Fibroblast of villous mesenchyme (primary cell): ENCODE measurements at regions not wholly inside any gene's neighbourhood (a gene's known extent, or its start where the extent isn't known, plus 50 kb on each side); places are given as distances from the start of the nearest gene placed in this dataset.

ENCODE experiments used
- DNase-seq: peaks from one replicate; pipeline ENCODE4 v3.0.0-alpha.2; 2010; ENCODE audit warnings: low read depth
- H3K4me3 ChIP-seq: 2 replicates; pipeline ENCODE4 v1.5.1; 2011; ENCODE audit warnings: low read depth, mild to moderate bottlenecking, low read length
- TF ChIP-seq, protein P1 (sequence below): IDR thresholded peaks from 2 replicates; pipeline ENCODE4 v1.5.1; 2012; ENCODE audit warnings: low read depth, mild to moderate bottlenecking, low read length; ENCODE audit not compliant: insufficient read depth

DNA sequence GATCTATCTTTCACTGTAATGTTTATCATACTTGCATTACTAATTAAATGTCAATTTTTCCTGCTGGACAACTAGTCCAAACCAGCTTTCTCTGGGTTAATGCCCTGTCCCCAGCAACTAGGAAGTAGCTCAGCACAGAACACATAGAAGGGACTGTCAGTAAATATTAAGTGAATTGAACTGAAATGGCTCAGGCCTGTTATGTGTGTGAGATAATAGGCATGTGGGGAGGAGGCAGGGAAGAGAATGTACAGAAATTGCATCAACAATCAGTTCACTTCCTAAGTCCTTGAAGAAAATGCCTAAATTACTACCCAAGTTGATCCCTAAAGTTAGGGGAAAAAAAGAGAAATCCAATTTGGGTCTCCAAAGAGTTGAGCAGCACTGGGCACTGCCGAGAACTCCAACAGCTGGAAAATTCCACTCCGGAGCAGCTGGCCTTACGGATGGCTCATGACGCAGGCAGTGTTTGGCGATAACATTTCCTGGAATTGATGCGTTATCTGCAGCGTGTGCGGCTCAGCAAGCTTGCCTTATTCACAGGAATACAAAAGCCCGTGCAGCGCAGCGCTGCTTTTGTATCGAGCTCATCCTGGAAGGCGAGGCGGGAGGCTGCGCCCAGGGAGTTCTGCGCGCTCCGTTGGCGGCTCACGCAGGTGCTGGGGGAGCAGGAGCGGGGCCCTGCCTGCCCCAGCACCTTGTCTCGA, 297.3 kb upstream of the LCORL start:
- DNase-seq = peak; percentile 36
- TF ChIP-seq, protein P1, sequence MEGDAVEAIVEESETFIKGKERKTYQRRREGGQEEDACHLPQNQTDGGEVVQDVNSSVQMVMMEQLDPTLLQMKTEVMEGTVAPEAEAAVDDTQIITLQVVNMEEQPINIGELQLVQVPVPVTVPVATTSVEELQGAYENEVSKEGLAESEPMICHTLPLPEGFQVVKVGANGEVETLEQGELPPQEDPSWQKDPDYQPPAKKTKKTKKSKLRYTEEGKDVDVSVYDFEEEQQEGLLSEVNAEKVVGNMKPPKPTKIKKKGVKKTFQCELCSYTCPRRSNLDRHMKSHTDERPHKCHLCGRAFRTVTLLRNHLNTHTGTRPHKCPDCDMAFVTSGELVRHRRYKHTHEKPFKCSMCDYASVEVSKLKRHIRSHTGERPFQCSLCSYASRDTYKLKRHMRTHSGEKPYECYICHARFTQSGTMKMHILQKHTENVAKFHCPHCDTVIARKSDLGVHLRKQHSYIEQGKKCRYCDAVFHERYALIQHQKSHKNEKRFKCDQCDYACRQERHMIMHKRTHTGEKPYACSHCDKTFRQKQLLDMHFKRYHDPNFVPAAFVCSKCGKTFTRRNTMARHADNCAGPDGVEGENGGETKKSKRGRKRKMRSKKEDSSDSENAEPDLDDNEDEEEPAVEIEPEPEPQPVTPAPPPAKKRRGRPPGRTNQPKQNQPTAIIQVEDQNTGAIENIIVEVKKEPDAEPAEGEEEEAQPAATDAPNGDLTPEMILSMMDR = no peak
- no peak overlapping the region for H3K4me3 ChIP-seq

GRCh38 chr4:18314731-18315130, 293.2 kb upstream of the LCORL start:
- H3K4me3 ChIP-seq = no peak overlapping the region
- TF ChIP-seq, protein P1 = no peak
- no peak for DNase-seq

DNA sequence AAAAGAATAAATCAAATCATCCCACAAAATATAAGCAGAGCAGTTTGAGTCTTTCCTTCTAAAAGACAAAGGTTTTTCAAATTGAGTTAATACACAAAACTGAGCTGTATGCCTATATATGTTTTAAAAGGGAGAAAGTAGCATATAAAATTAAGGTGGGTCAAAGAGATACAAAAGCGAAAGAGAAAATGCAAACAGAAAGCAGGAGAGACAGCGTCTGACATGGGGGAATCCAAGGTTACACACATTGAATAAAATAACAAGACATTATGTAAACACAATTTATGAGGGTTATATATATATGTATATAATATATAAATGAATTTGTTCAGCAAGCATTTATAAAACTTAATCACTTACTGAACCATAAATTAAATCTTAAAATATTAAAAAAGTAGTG, 276.1 kb upstream of the LCORL start:
- H3K4me3 ChIP-seq = no peak overlapping the region
- TF ChIP-seq, protein P1 = no peak
- no peak for DNase-seq

- TF ChIP-seq, protein P1 = no peak
- no peak overlapping the region for H3K4me3 ChIP-seq
- DNase-seq = no peak
Measured at GRCh38 chr4:18296411-18296810, 274.9 kb upstream of the LCORL start.

- H3K4me3 ChIP-seq = no peak overlapping the region
- no peak for DNase-seq
- TF ChIP-seq, protein P1 = no peak
Measured at GRCh38 chr4:18294846-18295245, 273.3 kb upstream of the LCORL start.

GRCh38 chr4:18294021-18294420, 272.5 kb upstream of the LCORL start:
- TF ChIP-seq, protein P1 = no peak
- no peak for DNase-seq

GRCh38 chr4:18292411-18292810, 270.9 kb upstream of the LCORL start:
- TF ChIP-seq, protein P1 = no peak
- DNase-seq = no peak
- H3K4me3 ChIP-seq = no peak overlapping the region

More at GRCh38 chr4:18294021-18294420, 272.5 kb upstream of the LCORL start:
- no peak overlapping the region for H3K4me3 ChIP-seq
